ENCODE measurements at regions not wholly inside any gene's neighbourhood (a gene's known extent, or its start where the extent isn't known, plus 50 kb on each side); places are given as distances from the start of the nearest gene placed in this dataset.

DNA sequence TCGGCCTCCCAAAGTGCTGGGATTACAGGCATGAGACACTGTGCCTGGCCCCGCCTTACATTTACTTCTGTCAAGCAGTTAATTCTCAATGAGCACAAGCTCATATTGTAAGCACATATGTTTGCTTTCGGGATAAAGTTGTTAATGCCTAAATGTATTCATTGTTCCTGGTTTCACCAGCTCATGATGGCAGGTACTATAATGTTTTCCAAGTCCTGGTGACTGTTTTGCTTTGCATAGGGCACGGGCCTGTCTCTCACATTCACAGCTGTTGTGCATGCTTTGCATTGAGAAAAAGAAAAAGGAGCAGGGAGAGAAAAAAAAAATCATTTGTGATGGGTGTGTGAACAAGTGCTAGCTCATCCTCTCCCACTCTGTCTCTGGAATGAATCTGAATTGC, 661.2 kb upstream of the TENM3 start:
- TF ChIP-seq CTCF (IDR thresholded peaks at IDR 0.05) = no peak
- H3K27me3 ChIP-seq = no peaks in the 10 kb centered on the region
- H3K27ac ChIP-seq = no peak overlapping the region
- no peak overlapping the region for H3K4me3 ChIP-seq (ENCODE audit: low read depth in 1 of 2, low read length in 1 of 2)
- H3K9me3 ChIP-seq = no peaks in the 10 kb centered on the region
- H3K36me3 ChIP-seq = no peaks in the 10 kb centered on the region
- H3K4me1 ChIP-seq (ENCODE audit: control insufficient read depth in 1 of 2, insufficient read depth in 1 of 2, low read depth in 1 of 2, low read length in 1 of 2) = no peaks in the 10 kb centered on the region

GRCh38 chr4:181582595-181582994, 660.6 kb upstream of the TENM3 start:
- Histone ChIP-seq H3K27me3 (no peaks in the 10 kb centered on the region), H3K27ac (no peak overlapping the region), H3K9me3 (no peaks in the 10 kb centered on the region), H3K4me3 (ENCODE audit: low read depth in 1 of 2, low read length in 1 of 2) (no peak overlapping the region), H3K4me1 (ENCODE audit: control insufficient read depth in 1 of 2, insufficient read depth in 1 of 2, low read depth in 1 of 2, low read length in 1 of 2) (no peaks in the 10 kb centered on the region), H3K36me3 (no peaks in the 10 kb centered on the region)
- TF ChIP-seq CTCF (IDR thresholded peaks at IDR 0.05) = no peak

DNA sequence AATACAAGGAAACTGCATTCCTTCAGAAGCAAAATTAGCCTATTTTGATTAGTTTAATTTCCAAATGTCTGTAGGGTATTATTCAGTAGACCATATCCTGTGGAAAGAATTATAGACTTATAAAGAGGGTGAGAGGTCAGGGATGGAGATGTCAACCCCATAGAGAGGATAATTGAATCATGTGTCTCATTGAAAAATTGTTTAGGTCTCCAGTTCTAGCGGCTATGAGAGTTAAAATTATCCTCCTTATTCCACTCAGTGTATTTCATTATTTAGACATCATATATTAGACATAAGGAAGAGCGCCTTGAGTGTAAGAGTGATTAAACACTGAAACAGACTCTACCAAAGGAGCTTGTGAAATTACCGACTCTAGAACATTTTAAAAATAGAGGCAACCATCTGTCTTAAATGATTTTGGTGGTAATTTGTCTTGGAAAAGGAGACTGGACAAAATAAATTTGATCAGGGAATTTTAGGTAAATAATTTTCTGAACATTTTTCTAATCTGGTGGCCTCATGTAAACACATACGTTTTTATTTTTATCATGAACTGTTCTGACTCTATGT, 654.4 kb upstream of the TENM3 start:
- H3K4me1 ChIP-seq (ENCODE audit: control insufficient read depth in 1 of 2, insufficient read depth in 1 of 2, low read depth in 1 of 2, low read length in 1 of 2) = no peaks in the 10 kb centered on the region
- H3K27ac ChIP-seq = no peak overlapping the region
- no peaks in the 10 kb centered on the region for H3K9me3 ChIP-seq
- H3K36me3 ChIP-seq = no peaks in the 10 kb centered on the region
- H3K4me3 ChIP-seq (ENCODE audit: low read depth in 1 of 2, low read length in 1 of 2) = no peak overlapping the region
- TF ChIP-seq CTCF (IDR thresholded peaks at IDR 0.05) = no peak
- H3K27me3 ChIP-seq = no peaks in the 10 kb centered on the region

GRCh38 chr4:181592221-181592745, 650.9 kb upstream of the TENM3 start:
- Histone ChIP-seq H3K4me3 (ENCODE audit: low read depth in 1 of 2, low read length in 1 of 2) (no peak overlapping the region), H3K4me1 (ENCODE audit: control insufficient read depth in 1 of 2, insufficient read depth in 1 of 2, low read depth in 1 of 2, low read length in 1 of 2) (no peaks in the 10 kb centered on the region), H3K36me3 (no peaks in the 10 kb centered on the region), H3K27me3 (no peaks in the 10 kb centered on the region), H3K9me3 (no peaks in the 10 kb centered on the region), H3K27ac (no peak overlapping the region)
- TF ChIP-seq CTCF (IDR thresholded peaks at IDR 0.05) = no peak

- H3K27ac ChIP-seq = no peak overlapping the region
- no peak overlapping the region for H3K4me3 ChIP-seq (ENCODE audit: low read depth in 1 of 2, low read length in 1 of 2)
- no peaks in the 10 kb centered on the region for H3K9me3 ChIP-seq
- no peaks in the 10 kb centered on the region for H3K27me3 ChIP-seq
- no peaks in the 10 kb centered on the region for H3K36me3 ChIP-seq
- H3K4me1 ChIP-seq (ENCODE audit: control insufficient read depth in 1 of 2, insufficient read depth in 1 of 2, low read depth in 1 of 2, low read length in 1 of 2) = no peaks in the 10 kb centered on the region
- no peak for TF ChIP-seq CTCF (IDR thresholded peaks at IDR 0.05)
Measured at GRCh38 chr4:181593703-181594102, 649.5 kb upstream of the TENM3 start.
